SIG-M5 treated with dmso at 0.1 percent for 504 hours (cell line): ENCODE measurements at regions not wholly inside any gene's neighbourhood (a gene's known extent, or its start where the extent isn't known, plus 50 kb on each side); places are given as distances from the start of the nearest gene placed in this dataset.

Source experiments
- DNase-seq: peaks from one replicate; lab custom pipeline; 2025; ENCODE audit not compliant: unreplicated experiment; lab: John Stamatoyannopoulos, UW

GRCh38 chr7:142345811-142346210 lies 88.0 kb upstream of the PRSS58 start:
- no peak for DNase-seq

- DNase-seq: peak; percentile 2
Measured at GRCh38 chr7:142338633-142339501, 81.0 kb upstream of the PRSS58 start.

- DNase-seq: no peak
Measured at GRCh38 chr7:142337054-142338001, 79.5 kb upstream of the PRSS58 start.

- no peak for DNase-seq
Measured at GRCh38 chr7:142334806-142335205, 76.9 kb upstream of the PRSS58 start.

- no peak for DNase-seq
Measured at GRCh38 chr7:142334236-142334635, 76.4 kb upstream of the PRSS58 start.

GRCh38 chr7:142332421-142332820 lies 74.6 kb upstream of the PRSS58 start:
- DNase-seq: no peak

- DNase-seq: no peak
Measured at GRCh38 chr7:142331941-142332340, 74.1 kb upstream of the PRSS58 start.

- DNase-seq: no peak
Measured at GRCh38 chr7:142329062-142329790, 71.4 kb upstream of the PRSS58 start.

GRCh38 chr7:142328551-142328950 lies 70.7 kb upstream of the PRSS58 start:
- DNase-seq: no peak

GRCh38 chr7:142327628-142328405 lies 70.0 kb upstream of the PRSS58 start:
- no peak for DNase-seq

GRCh38 chr7:142323706-142324105 lies 65.8 kb upstream of the PRSS58 start:
- DNase-seq: peak; percentile 4

GRCh38 chr7:142321391-142321790 lies 63.5 kb upstream of the PRSS58 start:
- DNase-seq: no peak

- DNase-seq: no peak
Measured at GRCh38 chr7:142320883-142321282, 63.0 kb upstream of the PRSS58 start.

- no peak for DNase-seq
Measured at GRCh38 chr7:142319970-142320369, 62.1 kb upstream of the PRSS58 start.

GRCh38 chr7:142314281-142314680 lies 56.4 kb upstream of the PRSS58 start:
- no peak for DNase-seq

- no peak for DNase-seq
Measured at GRCh38 chr7:142313528-142313927, 55.7 kb upstream of the PRSS58 start.

- DNase-seq: no peak
Measured at GRCh38 chr7:142311876-142312275, 54.0 kb upstream of the PRSS58 start.

- DNase-seq: no peak
Measured at GRCh38 chr7:142308918-142309317, 51.1 kb upstream of the PRSS58 start.

GRCh38 chr7:142308326-142308725 lies 50.5 kb upstream of the PRSS58 start:
- no peak for DNase-seq
